ENCODE measurements at regions not wholly inside any gene's neighbourhood (a gene's known extent, or its start where the extent isn't known, plus 50 kb on each side); places are given as distances from the start of the nearest gene placed in this dataset.

DNA sequence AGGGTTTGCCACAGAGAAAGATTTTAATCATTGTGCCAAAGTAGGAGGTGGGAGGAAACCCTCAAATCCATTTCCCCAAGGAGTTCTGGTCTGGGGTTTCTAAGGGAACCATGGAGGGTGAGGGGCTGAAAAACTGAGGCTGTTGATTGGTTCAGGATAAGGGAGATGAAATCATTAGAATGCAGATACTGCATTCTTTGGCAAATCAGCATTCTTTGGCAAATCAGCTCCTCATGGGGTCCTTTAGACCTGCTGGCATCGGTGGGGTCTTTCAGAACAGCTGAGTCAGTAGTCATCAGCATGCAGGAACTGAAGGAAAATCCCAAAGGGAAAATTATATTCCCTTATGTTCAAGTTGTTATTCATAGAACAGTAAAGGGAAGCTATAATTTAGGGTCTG, 585.5 kb downstream of the ISL1 start:
- no peak for DNase-seq (ENCODE audit: low read depth)
- no peak overlapping the region for H3K4me3 ChIP-seq (ENCODE audit: low read depth, low read length)
- TF ChIP-seq, protein P1, sequence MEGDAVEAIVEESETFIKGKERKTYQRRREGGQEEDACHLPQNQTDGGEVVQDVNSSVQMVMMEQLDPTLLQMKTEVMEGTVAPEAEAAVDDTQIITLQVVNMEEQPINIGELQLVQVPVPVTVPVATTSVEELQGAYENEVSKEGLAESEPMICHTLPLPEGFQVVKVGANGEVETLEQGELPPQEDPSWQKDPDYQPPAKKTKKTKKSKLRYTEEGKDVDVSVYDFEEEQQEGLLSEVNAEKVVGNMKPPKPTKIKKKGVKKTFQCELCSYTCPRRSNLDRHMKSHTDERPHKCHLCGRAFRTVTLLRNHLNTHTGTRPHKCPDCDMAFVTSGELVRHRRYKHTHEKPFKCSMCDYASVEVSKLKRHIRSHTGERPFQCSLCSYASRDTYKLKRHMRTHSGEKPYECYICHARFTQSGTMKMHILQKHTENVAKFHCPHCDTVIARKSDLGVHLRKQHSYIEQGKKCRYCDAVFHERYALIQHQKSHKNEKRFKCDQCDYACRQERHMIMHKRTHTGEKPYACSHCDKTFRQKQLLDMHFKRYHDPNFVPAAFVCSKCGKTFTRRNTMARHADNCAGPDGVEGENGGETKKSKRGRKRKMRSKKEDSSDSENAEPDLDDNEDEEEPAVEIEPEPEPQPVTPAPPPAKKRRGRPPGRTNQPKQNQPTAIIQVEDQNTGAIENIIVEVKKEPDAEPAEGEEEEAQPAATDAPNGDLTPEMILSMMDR (IDR thresholded peaks at IDR 0.05; ENCODE audit: control insufficient read depth, extremely low read depth, insufficient read depth), result no peak

DNA sequence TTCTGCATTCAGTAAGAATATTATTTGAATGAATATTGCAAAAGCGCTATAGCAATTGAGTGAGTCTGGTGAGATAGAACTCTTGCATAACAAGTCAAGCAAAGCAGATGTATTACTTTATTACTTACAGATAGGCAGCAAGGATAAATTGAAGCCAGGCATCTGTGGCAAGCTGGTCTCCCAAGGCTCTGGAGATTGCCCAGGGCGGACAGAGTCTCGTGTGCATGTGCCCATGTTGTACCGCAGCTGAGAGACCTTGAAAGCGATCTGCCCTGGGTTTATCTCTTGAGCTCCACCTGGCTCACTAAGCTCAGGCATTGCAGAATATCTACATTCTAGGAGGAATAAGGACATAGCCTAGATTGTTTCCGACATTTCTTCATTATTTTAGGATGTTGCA, 591.6 kb downstream of the ISL1 start:
- no peak overlapping the region for H3K4me3 ChIP-seq (ENCODE audit: low read depth, low read length)
- TF ChIP-seq, protein P1 (IDR thresholded peaks at IDR 0.05; ENCODE audit: control insufficient read depth, extremely low read depth, insufficient read depth), result no peak
- DNase-seq (ENCODE audit: low read depth), result no peak

DNA sequence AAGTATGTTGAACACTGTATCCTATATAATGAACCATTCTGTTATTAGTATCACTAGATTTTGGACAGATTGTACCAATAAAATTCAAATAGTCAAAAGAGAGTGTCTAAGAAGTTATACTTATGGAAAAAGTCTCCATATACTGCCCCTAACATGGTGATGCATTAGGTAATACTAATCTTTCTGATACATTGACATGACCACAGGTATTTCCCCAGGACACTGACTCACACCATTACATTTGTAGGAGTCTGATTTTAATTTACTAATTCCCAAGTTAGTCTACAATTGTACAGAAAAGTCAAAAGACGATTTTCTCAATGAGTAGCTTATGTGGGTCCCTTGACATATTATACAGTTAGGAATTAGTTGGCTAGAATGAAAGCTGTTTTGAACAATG, 593.8 kb downstream of the ISL1 start:
- no peak overlapping the region for H3K4me3 ChIP-seq (ENCODE audit: low read depth, low read length)
- DNase-seq (ENCODE audit: low read depth), result no peak
- TF ChIP-seq, protein P1 (IDR thresholded peaks at IDR 0.05; ENCODE audit: control insufficient read depth, extremely low read depth, insufficient read depth), result no peak

DNA sequence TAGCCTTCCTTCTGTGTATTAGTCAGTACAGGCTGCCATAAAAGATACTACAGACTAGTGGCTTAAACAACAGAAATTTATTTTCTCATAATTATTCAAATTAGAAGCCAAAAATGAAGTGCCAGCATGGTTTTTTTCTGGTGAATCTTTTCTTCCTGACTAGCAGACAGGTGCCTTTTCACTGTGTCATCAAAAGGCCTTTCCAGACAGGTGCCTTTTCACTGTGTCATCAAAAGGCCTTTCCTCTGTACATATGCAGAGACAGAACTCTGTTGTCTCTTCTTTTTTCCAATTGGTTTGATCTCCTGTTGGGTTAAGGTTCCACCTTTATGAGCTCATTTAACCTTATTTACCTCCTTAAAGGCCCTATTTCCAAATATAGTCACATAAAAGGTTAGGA, 599.9 kb downstream of the ISL1 start:
- TF ChIP-seq, protein P1 (IDR thresholded peaks at IDR 0.05; ENCODE audit: control insufficient read depth, extremely low read depth, insufficient read depth), result no peak
- no peak for DNase-seq (ENCODE audit: low read depth)
- H3K4me3 ChIP-seq (ENCODE audit: low read depth, low read length), result no peak overlapping the region

DNA sequence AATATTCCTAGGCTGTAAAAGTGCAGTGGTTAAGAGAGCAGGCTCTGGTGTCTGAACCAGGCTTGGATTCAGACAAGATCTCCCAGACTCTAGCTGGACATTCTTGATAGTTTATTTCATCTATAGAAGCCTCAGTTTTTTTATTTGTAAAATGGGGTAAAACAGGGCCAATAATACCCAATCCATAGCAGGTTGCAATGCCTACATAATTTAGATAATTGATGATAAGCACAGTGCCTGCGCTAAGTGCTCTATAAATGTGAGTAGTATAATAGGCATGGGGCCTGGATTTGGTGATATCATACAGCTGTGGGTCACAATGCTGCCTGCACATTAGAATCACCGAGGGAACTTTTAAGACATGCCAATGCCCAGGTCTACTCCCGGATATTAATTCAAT, 603.5 kb downstream of the ISL1 start:
- no peak for DNase-seq (ENCODE audit: low read depth)
- TF ChIP-seq, protein P1 (IDR thresholded peaks at IDR 0.05; ENCODE audit: control insufficient read depth, extremely low read depth, insufficient read depth), result no peak
- H3K4me3 ChIP-seq (ENCODE audit: low read depth, low read length), result no peak overlapping the region

DNA sequence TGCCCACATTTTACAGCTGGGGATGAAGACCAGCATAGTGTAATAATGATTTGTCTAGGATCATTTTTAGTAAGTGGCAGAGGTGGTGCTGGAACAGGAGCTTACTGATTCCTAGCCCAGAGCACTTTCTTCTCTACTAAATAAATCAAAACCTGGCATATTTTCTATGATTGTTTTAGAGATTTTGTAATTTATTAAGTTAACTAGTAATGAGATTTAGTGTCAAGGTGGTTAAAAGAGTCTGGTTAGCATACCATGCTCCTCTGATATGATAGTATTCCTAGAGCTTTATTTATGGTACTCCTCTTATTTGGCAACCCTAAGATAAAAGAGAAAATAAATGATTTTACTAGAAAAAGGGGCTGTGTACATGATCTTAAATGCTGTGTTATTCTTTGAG, 604.0 kb downstream of the ISL1 start:
- DNase-seq (ENCODE audit: low read depth), result no peak
- TF ChIP-seq, protein P1 (IDR thresholded peaks at IDR 0.05; ENCODE audit: control insufficient read depth, extremely low read depth, insufficient read depth), result no peak
- no peak overlapping the region for H3K4me3 ChIP-seq (ENCODE audit: low read depth, low read length)

DNA sequence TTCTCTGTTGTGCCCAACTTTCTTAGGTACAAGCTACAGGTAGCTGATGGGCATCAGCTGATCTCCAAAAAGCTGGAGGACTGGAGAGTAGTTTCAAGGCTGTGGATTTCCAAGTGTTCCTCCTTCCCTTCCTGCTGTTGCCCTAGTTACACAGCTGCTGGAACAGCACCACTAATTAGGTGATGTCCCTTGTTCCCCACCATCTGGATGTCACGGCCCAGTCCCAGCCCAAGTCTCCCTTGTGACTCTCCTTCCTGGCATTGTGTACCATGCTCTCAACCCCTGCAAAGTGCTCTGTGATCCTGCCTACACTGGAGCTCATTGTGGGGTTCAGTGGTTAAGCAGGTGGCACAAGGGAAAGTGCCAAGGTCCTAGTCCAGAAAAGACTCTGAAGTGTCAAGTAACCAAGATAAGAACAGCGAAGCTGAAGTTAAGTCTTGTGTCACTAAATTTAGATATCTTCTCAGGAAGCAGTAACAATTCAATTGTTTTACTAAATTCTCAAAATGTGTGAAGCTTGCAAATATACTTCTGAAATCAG, 604.5 kb downstream of the ISL1 start:
- TF ChIP-seq, protein P1 (IDR thresholded peaks at IDR 0.05; ENCODE audit: control insufficient read depth, extremely low read depth, insufficient read depth), result no peak
- DNase-seq (ENCODE audit: low read depth), result no peak
- no peak overlapping the region for H3K4me3 ChIP-seq (ENCODE audit: low read depth, low read length)

Data from LNCaP clone FGC (cell line).